Umbilical cord (tissue), 1 donor: ENCODE measurements at regions not wholly inside any gene's neighbourhood (a gene's known extent, or its start where the extent isn't known, plus 50 kb on each side); places are given as distances from the start of the nearest gene placed in this dataset.
A peak's percentile ranks its signal among the peaks of the same experiment; 100 is the strongest.

Source experiments
- DNase-seq: peaks from one replicate; pipeline ENCODE4 v3.0.0-alpha.2; 2015; ENCODE audit warnings: low spot score

DNA sequence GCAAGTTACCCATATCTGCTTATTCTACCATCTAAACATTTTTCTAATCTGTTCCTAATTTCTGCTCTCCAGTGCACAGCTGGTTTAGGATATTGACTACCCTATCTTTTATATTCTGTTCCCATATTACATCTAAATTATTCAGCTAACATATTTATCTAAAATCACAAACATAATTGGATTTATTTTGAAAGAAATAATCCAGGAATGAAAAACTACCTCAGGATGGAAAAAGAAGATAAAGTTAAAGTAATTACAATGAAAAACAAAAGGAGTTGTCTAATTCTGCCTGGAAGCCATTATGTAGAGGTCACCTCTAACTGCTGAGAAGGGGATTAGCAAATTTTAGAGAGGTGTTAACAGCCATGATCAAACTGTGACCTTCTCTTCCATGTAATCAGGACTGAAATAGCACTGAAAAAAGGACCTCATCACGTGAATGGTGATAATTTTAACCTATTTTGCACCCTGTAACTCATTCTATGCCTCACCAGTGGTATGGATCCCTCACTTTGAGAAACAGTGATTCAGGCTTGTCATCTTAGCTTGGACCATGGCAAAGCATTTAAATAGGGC, 653.3 kb downstream of the CDH11 start:
- DNase-seq, result no peak

DNA sequence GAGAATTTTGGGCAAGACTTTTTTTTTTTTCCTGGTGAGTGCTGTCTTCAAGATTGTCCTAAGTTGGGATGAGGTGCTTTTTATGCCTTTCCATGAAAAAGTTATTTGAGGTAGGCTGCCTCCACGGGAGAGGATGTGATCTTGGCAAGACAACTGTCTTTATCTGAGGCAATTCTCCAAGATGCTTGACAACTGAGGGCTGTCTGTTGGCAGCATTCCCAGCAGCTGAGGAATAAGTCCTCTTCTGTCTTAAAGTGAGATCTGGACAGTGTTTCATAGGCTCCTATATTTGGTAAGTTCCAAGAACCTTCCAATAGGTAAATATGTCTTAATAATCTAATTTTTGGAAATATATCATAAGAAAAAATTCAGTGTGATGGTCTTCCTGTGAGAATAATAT, 662.0 kb downstream of the CDH11 start:
- DNase-seq, result peak; percentile 91

DNA sequence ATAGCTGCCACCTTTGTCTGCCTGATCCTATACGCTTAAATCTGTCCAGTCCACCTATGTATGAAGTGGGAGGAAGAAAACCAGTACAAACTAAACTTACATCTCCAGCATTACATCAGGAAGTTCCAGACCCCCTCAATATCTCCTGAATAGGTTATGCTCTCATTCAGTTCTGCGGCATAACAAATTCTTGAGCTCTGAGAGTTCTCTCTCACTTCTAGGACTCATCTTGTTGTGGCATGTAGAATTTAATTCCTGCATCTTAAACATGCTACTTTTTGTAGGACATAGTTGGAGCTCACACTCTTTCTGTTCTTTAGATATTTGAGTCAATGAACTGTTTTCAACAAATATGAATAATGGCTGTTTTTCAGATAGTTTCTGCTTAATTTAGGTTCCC, 662.5 kb downstream of the CDH11 start:
- DNase-seq, result no peak

DNA sequence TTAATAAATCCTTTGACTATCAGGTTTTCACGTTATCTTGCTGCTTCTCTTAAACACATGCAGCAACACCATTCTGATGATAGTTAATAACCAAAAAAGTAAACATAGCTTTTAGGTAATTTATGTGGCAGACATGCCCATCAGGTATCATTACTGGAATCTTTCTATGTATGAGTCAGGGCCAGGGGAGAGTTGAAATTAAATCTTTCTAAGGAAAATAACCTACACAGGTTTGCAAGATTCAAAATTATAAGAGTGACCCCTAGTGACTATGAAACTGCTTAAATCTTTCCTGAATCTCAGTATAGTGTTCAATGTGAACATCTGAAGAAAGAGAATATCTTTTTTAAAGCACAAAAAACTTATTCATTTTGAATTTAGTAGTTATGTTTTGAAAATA, 666.6 kb downstream of the CDH11 start:
- DNase-seq, result peak; percentile 70

DNA sequence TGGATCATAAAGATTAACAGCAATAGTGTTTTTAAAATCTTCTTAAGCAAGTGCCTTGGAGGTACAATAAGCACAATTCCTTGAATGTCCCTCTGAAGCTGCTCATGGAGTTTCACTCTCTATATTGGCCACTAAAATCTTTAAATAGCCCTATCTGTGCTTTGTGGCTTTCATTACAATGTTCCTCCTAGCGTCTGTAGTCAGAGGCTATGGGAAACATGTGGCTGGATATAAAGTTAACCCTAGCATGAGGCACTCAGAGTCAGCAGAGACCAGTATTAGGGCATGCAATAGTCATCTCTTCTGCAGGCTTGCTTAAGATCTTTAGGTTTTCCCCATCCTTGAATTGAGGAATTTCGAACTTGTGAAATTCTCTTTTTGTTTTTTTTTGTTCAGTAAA, 668.2 kb downstream of the CDH11 start:
- no peak for DNase-seq

DNA sequence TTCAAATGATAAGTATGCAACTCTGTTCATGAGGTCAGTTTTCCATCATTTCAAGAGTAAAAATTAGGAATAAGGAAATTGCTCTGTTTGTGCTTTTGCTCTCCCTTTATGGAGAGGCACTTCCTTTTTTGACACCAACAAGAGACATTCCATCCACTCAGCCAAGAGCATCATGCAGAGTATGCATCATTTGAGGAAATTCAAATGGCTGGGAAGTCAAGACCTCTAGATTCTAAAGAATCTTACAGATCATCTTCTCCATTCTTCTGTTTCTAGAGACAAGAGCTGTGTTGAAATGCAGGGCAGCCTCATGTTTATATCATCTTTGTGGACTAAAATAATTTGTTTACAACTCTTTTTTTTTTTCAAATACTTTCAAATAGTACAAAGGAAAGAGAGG, 669.4 kb downstream of the CDH11 start:
- DNase-seq, result no peak

DNA sequence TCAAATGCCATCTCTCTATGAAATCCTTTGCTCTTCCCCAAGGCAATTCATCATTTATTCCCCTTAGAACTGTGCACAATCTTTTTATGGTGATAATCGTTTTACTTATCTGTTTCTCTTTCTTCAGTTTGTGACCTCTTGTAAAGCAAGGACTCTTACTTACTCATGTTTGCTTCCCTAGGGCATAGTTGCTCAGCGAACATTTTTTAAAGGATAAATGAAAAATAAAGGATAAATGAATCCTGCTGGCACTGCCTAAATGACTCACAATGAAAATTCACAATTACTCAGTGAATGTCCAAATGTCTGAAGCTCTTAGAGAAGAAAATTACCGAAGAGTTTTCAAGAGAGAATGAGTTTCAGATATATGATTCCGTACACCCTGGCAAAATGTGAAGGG, 671.7 kb downstream of the CDH11 start:
- DNase-seq, result no peak

DNA sequence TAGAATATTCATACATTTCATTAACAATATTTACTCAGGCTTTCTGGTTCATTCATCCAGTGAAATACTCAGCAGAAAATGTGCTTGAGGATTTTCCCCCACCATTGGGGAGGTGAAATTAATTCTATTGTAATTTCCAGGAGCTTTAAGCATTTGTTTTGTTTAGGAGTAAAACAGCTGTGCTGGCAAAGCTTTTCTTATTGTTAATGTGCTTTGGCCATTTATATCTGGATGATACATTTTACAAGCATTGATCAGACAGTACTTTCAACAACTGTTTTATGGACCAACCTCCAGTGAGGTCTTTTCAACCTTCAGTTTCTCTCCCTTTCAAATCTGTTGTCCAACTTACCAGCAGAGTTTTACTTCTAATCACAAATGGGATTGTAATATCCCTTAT, 672.4 kb downstream of the CDH11 start:
- DNase-seq, result no peak

DNA sequence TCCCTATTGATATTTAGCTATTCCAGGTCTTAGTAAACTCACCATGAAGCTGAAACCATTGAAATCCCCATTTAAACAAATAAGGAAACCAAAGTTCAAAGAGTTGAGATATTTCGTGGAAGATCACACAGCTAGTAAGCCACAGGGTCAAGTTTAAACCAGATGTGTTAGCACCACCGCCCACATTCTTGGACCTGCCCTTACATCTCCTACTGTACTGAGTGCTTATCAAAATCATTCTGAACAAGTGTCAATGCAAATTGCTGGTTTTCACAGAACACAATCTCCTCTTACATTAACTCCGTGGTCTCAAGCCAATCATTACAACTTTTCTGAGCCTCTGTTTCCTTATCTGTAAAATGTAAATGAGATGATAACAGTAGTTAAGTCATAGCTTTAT, 676.2 kb downstream of the CDH11 start:
- no peak for DNase-seq

DNA sequence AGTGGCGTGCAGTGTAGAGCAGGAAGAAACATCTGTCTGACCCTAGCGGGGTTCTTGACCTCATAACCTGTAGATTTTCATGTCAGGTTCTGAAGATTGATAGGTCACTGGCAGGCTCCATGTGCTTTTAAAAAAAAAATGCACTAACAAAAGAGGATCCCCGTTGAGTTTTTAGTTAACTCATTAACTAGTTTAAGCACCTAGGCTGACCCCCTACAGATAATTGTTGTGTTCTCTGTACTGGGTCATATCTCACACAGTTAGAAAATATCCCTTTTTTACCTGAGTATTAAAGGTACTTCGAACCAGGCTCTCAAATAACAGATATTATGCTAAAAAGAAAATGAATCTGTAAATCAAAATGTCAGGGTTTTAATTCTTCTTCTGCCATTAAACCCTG, 676.6 kb downstream of the CDH11 start:
- no peak for DNase-seq

DNA sequence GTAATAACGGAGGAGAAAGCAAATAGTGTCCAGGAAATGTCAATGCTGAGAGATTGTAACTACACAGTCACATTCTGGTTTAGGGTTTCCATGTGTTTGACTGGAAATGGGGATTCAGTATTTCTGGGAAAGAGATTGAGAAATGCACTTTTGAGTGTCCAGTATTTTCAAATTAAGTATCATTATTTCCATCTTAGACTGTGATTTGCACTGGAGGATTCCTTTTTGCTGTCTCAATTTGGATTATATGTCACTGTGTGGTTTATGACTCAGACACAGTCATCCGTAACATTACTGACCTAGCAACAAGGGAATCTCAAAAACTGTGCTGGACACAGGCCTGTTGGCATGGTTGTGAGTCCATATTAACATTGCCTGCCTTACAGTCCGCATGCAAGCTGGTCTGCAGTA, 681.4 kb downstream of the CDH11 start:
- DNase-seq, result peak; percentile 68

DNA sequence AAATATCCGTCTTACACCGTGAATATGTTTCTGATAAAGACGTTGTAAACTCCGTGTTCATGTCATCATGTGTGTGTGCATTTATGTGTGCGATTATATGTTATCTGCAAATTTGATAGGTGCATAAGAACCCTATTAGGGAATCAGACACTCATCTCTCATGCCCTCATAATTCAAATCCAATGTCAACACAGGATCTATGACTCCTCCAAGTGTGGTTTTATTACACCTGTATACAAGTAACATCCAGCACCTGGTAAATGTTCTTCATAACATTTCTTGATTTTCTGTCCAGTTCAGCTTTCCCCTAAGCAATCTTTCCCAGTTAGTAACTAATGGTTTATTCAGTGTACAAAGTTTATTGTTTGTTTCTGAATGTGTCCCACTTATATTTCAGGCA, 681.9 kb downstream of the CDH11 start:
- DNase-seq, result no peak

DNA sequence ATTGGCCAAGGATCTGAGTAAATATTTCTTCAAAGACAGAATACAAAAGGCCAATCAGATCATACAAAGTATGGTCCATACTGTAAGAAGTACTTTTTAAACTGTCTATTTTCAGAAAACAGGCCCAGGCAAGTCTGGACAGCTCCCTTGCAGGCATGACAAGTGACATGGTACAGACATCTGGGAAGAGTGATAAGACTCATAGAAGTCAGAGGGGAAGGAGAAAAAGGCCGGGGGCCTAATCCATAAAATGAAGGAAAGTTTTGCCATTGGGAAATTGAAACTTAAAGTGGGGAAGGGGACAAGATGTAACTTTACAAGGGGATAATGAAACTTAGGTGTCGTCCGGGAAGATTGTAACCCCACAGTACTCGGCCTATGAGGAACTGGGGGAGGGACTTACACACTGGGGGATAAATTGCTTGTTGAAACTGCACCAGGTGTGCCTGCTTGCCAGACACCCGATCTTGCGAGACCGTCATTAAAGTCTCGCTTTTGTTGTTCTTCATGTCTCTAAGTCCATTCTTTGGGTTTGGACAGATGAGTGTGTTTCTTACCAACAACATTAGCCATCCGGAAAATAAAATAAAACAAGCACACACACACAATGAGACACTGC, 684.0 kb downstream of the CDH11 start:
- peak; percentile 70 for DNase-seq

DNA sequence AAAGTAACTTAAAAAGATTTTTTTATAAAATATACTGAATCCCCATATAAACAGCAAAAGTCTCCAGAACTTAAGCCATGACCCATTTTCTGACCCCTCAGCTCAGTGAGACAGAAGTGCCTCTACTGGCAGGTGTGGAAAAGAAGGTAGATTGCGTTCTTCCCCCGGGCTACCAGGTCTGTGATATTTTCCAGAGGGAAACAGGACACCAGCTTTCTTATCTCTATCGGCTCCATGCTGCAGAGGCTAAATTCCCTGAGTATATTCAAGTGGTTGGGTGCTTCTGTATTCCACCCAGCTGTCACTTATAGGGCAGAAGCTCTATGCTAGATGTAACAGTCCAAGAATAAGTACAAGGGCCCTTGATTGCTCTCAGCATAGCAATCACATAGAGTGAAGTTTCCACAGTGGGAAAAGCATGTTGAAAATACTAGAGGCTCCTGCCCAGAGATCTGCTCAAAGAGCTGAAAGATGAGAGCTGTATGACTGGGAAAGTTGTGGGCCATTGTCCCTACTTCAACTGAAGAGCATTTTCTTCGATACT, 687.3 kb downstream of the CDH11 start:
- no peak for DNase-seq

DNA sequence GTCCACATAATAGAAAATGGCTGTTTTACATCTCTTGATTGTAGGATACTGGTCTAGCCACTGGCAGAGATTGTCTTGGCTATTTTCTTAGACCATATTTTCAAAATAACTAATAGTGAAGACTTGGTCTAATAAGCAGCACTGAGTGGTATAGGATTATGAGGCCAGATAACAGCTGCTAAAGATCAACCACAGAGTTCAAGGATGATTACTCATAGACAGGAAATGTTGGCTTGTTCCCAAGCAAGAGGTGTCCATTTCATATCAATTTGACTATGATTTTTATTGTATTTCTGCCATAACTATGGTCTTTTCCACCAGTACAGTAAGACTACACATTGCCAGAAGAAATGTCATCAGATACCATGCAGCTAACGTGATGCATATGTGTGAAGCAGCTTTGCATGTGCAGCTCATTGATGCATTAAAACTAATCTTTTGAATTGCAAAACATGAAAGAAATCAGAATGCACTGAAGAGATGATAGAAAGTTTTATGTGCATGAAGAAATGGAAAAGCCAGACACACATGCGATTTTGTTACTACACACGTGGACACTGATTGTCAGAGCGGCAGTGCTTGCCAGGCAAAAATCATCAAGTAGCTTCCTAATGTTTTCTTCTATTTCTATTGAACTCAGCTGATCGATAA, 693.3 kb downstream of the CDH11 start:
- peak; percentile 86 for DNase-seq

DNA sequence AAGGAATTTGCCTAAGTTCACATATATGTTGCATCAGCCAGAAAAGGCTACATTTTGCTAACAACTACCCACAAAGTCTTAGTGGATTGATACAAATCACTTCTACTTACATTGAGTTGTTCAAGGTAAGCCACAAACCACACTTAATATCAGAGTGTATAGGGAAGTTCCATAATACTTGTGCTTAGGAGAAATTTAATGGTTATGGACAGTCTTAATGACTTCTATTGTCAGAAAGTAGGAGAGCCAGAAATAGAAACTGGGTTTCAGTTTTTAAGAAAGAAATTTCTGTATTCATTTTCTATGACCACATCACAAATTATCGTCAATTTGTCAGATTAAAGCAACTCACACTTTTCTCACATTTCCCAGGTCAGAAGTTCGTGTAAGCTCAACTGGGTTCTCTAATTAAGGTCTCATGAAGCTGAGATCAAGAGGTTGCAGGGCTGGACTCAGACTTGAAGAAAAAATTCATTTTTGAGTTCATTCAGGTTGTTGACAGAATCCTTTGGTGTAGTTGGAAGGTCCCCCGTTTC, 695.7 kb downstream of the CDH11 start:
- DNase-seq, result no peak

DNA sequence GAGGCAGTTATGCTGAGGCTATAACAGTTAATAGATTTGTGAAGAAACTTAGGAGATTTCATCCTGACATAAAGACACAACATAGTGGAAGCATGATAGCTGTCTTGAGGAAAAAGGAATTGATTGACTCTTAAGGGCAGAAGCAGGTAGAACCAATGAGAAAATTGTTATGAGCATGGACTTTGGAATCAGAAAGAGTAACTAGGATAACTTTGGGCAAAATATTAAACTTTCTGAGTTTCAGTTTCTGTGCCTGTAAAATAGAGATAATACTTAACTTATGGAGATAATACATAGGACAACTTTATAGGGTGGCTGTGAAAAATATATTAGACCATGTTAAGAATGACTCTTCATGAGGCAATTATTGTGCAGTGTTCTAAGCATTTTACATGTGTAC, 696.5 kb downstream of the CDH11 start:
- no peak for DNase-seq

DNA sequence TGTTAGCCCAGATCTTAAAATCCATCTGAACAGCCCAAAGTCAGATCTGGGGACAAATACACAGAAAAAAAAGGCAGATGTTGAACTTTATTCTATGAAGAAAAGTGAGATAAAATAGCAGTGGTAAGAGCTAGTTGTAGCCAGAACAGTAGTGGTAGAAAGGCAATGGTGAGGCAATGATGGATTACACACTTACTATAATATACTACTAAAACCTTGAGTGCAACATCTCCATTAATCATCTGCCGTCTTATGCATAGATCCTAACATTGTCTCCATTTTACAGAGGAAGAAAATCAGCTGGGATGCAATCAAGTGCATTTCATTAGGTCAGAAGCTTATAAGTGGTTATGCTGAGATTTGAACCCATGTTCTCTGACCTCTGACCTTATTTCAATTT, 699.6 kb downstream of the CDH11 start:
- DNase-seq, result no peak

DNA sequence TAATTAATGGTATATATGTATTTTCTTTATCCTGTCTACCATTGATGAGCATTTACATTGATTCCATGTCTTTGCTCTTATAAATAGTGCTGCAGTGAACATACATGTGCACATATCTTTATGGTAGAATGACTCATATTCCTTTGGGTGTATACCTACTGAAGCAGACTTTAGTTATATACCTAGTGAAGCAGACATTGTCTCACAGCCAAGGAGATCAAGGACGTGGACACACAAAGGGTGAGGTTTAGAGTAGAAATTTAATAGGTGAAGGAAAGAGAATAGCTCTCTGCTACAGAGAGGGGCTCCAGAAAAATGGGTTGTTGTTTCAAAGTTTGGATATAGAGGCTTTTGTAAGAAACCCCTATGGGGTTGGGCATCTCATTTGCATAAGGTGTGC, 700.3 kb downstream of the CDH11 start:
- no peak for DNase-seq

DNA sequence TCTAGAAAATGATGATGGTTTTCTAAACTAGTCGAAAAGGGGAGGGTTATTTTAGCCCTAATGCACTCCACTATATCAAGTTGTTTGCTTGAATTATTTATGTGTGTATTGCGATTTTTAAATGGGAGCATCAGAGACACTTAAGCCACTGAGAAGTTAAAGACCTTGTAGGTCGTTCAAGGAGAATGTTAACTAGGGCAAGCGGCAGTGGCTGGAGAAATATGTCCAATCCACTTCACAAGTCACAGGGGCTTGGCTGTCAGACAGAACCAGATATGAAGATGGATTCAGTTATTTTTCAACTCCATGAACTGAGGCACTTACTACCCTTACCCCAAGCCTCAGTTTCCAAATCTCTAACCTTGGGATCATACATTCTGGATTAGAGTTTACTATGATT, 702.0 kb downstream of the CDH11 start:
- DNase-seq, result no peak

DNA sequence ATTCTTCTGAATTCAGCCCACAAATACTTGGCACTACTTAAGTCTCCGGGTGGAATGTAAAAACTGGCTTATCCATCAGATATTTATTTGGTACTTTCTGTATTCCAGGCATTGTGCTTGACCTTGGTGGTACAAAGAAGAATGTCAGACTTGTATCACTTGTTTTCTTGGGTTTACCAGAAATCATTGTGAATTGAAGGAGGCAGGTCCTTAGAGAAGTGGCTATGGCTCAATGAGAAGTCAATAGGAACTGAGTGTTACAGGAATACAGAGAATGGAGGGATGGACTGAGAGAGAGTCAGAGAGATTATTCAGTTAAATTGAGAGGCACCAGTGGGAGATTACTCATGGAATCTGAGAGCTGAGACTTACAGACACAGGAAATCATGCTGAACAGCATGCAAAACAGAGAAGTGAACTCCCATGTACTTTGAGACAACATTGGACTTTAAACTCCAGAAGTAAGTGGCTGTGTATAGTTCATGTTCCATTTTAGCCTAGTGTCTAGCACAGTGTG, 704.1 kb downstream of the CDH11 start:
- DNase-seq, result peak; percentile 52

DNA sequence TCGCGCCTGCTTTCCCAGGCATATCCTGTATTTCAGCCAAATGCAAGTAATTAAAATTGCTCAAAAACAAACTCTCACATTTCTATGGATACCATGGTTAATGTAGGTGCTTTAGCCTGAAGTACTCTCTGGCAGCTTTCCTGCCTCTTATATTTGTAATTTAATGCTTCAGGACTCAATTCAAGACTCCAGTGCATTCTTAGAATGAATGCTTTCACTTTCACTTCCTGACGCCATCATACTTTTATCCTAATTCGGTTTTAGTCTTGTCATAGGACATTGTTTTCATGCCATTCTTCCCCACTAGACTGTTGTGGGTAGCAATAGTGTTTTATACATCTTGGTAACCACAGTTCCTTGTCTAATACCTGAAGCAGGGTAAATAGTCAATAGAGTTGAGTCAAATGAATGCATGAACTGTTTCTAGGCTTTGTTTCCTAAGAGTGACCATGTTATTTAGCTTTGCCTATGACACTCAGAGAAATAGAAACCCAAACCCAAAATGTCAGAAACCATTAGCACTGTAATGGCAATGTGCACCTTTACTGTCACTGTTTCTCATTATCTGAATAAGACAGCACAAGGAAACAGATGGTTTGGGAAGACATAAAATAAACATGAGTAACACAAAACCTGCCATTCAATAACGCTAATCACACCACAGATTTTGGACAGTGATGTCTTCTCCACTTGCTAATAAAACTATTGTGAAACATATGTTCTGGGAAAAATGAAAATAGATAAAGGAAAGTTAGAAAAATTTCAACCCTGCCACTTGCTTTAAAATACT, 705.5 kb downstream of the CDH11 start:
- no peak for DNase-seq
